Ammon's horn (tissue), 1 donor: ENCODE measurements at regions not wholly inside any gene's neighbourhood (a gene's known extent, or its start where the extent isn't known, plus 50 kb on each side); places are given as distances from the start of the nearest gene placed in this dataset.
"Not testable (repeated sequence)": the region's sequence is repeated elsewhere in the genome, so short reads cannot be mapped to it uniquely, and the experiment has no call there.

Experiments used
- DNase-seq: peaks from one replicate; pipeline ENCODE4 v3.0.0-alpha.2; 2016; ENCODE audit warnings: low spot score

DNA sequence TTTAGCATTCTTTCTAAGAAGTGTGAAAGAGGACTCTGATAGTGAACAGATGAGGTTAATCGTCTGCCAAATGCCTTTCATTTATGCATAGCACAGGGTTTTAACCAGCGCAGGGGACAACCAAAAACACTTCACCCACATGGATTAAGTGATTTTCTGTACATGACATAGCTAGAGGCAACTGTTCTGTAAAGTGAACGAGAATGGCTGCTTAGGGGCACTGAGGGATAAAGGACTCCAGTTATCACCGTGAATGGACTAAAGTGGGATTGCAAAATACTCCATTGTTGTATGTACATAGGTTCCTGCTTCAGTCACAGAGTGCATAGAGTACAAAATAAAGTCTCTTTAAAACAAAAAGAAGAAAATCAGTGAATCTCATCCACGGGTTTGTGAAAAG, 456.8 kb downstream of the DMAC1 start:
- no peak for DNase-seq

DNA sequence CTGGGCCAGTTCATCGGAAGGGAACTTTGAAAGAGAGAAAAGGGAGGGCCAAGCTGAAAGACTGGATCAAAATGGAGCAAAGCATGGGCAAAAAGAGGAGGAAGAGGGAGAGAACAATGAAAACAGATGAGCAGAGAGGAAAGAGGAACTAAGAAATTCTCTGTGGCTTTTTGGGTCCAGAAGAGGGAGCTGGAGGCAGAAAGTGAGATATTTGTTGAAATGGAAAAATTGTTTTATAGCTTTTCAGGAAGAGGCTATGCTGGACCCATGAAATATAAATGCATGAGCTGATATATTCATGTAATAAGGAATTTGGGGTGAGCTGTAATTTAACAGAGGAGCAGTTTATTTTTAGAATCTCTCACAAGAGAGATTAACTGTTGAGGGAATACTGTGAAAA, 457.3 kb downstream of the DMAC1 start:
- DNase-seq: peak; percentile 16

DNA sequence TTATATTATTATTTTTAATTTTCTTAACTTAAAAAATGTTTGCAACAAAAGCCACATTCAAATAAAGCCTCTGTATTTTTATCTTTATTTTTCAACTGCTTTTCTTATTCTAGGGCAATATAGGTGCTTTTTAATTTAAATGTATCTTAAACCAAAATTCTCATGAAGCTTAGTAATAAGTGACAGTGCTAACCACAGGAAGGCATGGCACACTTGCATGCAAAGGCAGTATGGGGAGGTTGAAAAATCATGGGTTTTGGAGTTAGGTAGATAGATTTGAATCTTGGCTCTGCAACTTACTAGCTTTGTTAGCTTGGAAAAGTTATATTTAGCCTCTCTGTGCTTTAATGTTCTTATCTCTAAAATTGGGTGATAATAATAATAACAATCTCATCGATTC, 458.0 kb downstream of the DMAC1 start:
- DNase-seq: no peak

DNA sequence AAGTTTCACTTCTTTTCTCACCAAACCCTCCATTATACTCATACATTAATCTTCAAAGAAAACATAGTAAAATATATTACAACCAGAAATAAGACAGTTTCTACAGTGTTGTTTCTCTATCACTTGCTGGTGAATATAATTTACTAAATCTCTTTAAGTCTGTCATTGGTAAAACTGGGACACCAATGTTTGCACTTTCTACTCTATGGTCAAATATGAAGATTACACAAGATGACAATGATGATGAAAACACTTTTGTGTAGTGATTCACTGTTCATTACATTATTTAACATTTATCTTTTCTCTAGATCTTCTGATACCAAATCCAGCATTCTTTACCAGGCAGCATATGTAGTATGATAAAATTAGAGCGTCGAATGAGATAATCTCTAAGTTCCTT, 459.1 kb downstream of the DMAC1 start:
- DNase-seq: no peak

DNA sequence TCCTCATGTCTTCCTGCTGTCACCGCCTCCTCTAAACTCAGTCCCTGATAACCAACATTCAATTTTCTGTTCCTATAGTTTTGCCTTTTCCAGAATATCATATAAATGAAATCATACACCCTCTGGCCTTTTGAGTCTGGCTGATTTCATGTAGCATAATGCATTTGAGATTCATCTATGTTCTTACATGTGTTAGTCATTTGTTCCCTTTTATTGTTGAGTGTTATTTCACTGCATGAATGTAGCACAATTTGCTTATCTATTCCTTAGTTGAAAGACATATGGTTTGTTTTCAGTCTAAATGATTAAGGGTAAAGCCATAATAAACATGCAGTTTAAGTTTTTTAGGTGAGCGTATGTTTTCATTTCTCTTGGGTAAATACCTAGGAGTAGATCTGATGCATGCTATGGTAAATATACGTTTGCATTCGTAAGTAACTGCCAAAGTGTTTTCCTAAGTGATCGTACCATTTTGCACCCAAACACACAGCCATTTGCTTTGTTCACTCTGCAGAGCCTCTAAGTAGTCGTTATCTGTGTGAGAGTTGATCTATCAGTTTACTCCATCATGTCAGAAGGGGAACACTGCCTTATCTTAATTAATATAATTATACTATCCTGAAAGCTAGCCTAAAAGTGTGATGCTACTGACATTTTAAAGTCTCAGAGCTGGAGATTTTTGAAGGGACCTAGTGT, 460.8 kb downstream of the DMAC1 start:
- no peak for DNase-seq

DNA sequence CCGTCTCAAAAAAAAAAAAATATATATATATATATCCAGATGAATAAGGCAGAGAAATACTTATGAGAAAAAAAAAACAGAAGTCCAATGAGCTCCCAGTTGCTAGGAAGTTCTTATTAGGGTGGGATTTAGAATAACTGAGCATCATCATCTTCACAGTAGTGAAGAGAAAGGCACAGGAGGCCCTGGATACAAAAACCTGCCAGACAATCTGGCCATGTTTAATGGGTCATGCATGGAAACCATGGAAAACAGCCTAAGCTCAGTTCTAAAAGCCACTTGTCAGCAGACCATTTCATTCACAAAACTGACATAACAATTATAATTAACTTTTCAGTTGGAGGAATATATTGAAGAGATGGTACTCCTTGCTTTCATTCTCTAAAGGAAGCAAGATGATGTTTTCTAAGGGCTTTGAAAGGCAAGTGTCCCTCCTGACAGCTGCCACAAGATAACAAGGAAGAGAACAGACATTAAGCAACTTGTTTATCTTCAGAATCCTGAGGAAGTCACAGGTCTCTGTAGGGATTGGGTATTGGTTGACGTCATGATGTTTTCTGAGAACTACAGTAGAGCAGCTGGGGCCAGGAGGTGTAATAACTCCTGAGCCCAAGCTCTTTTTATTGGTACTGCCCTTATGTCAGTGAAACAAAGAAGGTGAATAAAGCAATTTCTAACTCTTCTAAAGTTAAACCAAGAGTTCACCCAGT, 463.1 kb downstream of the DMAC1 start:
- DNase-seq: no peak

DNA sequence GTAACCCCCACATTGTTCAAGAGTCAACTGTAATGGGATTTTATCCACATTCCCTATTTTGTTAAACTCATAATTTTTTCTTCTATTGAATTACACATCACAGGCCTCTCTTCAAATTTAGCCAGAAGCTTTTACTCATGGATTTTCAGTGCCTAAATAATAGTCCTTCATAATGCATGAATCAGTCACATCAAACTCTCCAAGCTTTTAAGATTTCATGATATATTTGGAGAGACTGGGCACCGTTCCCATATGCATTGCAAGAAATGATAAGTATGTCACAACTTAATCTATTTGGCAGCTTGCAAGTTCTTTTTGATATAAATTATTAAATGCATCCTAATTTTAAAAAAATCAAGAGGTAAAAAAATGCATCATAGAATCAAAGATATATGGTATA, 465.9 kb downstream of the DMAC1 start:
- no peak for DNase-seq

DNA sequence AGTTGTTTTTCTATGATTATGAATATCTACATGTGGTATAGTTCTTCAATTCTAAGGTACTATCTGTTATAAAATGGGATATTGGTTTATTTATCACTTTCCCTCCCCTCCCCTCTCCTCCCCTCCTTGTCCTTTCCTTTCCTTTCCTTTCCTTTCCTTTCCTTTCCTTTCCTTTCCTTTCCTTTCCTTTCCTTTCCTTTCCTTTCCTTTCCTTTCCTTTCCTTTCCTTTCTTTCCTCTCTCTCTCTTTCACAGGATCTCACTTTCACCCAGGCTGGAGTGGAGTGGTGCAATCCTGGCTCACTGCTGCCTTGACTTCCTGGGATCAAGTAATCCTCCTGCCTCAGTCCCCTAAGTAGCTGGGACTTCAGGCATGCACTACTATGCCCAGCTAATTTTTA, 466.8 kb downstream of the DMAC1 start:
- no peak for DNase-seq

DNA sequence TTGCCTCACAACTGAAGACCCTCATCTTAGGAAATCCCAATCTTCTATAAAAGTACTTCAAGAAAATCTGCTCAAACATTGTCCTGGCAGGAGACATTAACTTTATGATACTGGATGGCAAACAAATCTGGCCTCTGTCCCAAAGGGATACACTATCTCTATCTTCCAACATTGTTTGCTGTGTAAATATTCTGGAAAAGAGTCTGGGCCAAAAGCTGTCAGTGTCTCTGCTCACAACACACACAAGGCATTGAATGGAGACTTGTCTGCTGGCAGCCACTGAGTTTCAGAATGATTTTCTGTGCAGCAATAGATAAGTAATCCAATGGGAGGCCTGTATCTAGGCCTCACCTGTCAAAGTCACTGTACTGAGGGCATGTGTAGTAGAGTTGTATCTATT, 471.1 kb downstream of the DMAC1 start:
- DNase-seq: no peak

DNA sequence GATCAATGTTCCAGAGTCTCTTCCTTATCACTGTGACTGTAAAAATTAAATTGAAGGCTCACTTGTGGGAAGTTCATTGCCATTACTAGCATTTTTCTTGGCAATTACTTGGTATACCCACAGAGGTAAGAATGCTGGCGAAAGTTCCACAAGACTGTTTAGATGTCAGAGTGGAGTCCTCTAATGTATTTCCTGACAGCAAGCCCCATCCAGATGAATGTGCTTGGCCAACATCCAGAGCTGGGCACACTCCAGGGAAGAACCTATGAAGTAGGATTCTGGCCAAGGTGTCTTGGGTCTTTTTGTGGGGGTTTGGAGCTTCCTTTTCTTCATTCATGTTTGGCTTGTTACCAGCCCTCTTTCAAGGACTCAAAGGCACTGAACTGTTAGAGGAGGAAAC, 473.6 kb downstream of the DMAC1 start:
- no peak for DNase-seq

DNA sequence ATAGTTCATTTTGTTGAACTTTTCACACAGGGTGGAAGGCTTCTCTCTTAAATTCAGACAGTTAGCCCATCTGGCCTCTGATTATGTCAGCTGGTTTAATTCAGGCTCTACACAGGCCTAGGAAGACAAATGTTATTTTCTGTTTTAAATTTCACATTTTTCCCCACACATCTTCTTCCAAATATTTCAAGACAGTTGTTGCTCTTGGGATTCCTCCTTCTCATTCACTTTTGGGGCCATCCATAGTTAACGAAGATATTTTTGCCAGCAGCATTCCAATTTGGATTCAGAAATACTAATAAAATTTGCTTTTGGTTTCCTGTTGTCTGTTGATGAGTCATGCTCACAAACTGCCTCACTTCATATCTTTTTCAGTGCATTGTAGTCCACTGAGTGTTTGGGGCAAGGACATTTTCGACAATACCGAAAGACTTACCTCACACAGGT, 475.4 kb downstream of the DMAC1 start:
- no peak for DNase-seq

DNA sequence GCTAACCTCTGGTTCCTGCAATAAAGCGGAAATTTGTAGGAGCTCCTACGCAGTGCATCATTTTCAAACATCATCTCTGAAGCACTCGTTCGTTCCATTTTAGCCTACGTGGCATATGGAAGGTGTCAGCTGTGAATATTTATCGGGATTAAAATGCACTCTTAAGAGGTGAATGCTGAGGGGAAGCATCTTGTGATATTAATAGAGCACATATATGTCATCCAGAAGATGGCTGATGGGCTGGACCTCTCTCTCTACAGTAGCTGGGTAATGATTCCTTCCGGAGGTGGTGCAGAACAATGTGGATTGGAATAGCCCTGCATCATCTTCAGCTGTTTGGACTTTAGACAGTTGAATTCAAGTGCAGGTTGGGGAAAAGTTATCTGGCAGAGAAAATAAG, 478.7 kb downstream of the DMAC1 start:
- DNase-seq: no peak

DNA sequence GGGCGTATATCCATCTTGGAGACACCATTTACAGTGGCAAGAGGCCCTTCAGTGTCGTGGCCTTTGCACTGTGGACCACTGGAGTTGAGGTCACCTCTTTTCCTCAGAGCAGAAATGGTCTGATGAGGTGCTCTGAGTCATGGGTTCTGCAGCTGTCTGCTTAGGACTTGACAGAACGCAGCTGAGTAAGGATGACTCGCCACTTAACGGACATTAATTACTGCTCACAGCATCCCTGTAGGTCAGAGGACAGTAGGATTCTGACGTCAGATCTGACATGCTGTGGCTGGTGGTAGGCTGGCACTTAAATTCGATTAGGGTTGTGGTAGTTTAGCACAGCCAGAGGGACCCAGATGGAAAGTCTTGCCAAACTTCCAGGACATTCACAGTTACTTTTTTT, 479.4 kb downstream of the DMAC1 start:
- no peak for DNase-seq

DNA sequence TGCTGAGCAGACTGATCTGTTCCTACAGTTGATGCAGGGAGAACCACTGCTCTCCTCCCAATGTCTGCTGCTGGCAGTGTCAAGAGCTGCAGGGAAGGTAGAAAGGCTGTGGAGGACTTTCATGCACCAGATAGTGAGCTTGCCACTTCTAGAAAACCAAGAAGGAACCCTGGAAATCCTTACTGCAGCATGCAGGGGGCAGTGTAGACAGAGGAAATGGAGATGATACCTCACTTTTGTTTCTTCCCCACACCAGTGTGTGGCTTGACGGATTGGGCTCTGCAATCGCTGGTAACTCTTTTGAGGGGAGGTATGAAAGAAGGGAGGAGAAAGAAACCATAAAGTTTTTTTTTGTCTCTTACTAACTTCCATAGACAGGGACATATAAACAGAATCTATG, 480.7 kb downstream of the DMAC1 start:
- DNase-seq: no peak

DNA sequence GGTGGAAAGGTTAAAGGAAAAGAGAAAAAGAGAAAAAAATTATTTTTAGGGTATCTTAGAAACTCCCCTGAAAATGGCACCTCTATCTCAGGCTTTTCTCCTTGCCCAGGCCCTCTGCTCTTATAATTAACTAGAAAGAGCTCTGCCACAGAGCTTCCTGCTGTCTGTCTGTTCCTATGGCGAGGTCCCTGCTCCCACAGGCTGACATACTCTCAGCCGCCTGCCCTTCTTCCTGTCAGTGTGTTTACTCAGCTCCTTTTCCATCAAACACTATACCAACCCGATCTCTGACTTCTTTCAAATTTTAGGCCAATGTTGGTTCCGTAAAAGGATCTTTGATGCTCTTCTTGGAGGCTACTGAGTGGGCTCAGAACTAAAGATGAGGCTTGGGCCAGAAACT, 482.6 kb downstream of the DMAC1 start:
- no peak for DNase-seq

DNA sequence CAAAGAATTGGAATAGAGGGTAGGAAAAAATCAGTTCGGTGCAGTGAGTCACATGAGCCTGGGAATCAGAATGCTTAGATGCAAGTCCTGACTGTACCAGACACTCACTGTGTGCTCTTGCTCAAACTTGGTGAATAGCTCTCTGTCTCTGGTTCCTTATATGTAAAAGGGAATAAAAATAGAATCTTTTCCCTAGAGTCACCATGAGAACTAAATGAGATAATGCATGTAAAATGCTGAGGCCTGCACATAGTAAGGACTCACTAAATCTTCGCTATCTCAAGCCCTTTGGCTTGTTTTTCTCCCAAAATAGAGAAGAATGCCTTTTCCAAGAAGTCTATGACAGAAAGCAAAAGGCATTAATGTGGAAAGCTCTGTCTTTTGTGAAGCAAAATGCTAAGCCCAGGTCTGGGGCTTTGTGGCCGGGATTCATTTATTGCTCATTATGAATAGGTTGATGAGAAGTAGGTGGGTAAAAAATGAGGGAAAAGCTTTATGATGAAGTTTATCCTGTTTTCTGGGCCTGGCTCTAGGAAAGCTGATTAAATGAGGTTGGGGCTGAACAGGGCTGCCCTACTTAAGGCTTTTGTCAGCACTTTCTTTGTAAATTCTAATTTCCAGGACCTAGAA, 483.3 kb downstream of the DMAC1 start:
- no peak for DNase-seq

DNA sequence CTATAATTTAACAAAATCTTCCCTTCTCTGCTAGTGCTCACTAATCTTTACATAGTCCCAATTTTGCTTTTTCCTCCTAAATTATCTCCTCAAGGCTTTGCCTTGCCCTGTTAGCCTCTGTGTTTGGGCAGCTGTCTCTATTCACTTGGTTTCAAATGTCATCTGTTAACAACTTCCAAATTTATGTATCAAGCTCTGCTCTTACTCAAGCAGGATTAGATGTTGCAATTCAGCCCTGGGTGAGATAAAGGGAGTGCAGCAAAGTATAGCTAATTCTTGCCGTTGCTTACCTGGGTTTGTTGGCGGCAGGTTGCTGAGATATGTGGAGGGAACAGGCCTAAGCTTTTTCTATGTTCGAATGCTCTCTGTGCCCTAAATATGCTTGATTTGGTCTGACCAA, 483.8 kb downstream of the DMAC1 start:
- DNase-seq: no peak

DNA sequence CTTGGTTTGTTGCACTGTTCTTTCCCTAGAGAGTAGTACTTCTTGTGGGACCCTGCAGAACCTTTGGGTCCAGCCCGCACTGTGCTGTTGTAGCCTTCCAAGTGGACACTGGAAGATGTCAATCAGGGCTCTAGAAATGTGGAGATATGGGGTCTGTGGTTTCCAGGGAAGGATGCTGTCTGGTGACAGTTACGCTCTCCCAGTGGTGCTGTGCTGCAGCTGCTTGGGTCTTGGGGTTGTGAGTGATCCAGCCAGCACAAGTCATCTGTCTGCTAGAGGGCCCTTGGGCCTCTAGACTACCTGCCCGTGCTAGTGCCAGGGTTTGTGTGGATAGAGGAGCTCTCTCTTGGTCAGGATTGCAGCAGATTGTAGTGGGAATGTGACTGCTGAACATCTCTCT, 484.5 kb downstream of the DMAC1 start:
- no peak for DNase-seq

DNA sequence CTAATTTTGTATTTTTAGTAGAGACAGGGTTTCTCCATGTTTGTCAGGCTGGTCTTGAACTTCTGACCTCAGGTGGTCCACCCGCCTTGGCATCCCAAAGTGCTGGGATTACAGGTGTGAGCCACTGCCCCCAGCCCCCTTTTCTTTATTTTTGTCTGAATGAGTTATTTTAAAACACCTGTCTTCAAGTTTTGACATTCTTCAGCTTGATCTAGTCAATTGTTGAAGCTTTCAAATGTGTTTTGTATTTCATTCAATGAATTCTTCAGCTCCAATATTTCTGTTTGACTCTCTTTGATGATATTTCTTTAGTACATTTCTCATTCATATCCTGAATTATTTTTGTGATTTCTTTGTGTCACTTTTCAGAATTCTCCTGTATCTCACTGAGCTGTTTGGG, 486.2 kb downstream of the DMAC1 start:
- DNase-seq: no peak

DNA sequence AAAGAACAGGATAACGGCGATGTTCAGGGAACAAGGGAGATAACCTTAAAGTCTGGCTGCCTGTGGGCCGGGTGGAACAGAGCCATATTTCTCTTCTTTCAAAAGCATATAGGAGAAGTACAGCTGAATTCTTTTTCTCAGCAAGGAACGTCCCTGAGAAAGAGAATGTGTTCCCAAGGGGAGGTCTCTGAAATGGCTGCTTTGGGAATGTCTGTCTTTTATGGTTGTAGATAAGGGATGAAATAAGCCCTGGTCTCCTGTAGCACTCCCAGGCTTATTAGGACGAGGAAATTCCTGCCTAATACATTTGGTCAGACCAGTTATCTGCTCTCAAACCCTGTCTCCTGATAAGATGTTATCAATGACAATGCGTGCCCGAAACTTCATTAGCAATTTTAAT, 490.5 kb downstream of the DMAC1 start:
- DNase-seq: not testable (repeated sequence)

DNA sequence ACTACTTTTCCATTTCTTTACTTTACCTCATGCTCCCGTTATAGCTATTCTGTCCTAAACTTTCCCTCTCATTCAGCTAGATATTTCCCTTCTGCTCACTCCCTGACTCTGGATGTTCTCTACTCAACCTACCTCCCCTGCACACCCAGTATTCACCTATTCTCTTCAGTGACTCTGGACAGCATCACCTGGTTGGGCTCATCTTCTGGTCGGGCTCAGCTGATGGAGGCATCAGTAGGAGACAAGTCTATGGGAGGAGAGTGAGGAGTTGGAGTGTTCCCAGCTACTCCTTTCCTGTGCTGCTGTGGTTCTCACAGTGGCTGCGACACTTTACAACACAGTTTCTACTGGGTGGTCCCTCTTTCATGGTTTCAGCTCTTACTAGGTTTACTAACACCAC, 493.9 kb downstream of the DMAC1 start:
- no peak for DNase-seq

DNA sequence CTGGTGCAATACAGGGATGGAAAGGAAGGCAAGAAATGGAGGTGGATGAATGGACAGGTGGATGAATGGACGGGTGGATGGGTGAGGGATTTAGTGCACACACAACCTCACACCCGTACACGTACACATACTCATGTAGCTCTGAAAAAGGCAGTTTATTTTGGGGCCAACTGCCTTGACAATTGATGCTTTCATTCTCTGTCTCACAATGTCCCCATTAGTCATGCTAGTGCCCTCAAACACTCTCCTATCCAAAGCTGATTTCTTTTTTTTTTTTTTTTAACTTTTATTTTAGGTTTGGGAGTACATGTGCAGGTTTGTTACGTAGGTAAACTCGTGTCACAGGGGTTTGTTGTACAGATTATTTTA, 495.0 kb downstream of the DMAC1 start:
- peak; percentile 33 for DNase-seq

DNA sequence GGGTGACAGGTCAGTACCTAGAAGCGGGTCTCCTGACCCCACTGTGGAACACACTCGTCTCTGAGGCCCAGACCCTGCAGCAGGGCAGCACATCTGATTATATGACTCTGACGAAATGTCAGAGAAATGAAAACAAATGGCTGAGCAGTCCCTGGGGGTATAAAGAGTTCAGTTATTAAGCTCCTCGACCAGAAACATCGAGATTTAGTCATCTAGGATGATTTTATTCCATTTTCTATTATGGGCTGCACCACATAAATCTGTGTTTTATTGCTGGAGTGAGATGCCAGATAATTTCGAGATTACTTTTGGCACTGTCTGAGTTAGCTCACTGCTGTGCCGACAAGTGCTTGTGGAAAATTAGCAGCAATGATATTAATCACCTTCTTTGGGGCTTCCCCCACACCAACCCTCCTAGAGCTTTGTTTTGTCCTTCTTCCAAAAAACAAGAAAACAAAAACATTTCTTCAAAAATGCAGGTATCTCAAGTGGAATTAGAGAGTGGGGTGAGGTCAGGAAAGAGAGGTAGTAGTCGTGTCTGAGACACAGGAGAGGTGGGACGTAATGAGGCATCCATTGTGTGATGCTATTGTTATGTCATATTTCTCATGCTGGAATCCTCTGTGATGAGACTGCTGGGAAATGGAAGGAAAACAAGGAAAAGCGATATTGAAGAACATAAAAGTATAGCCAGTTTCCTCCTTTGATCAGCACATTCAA, 495.5 kb downstream of the DMAC1 start:
- no peak for DNase-seq
